Neural cell (in vitro differentiated cells): ENCODE measurements at regions not wholly inside any gene's neighbourhood (a gene's known extent, or its start where the extent isn't known, plus 50 kb on each side); places are given as distances from the start of the nearest gene placed in this dataset.

Experiments used
- H2AFZ ChIP-seq: fragments of 200-600, 300-800 bp; sonication (generic), shearing (Covaris generic); 2 replicates; pipeline ENCODE4 v1.6.0; 2014; ENCODE audit warnings: low read depth, mild to moderate bottlenecking, antibody characterized with exemption, low read length, moderate library complexity
- H3F3A ChIP-seq: fragments of 200-600 bp; shearing (Covaris generic); 2 replicates; pipeline ENCODE4 v1.6.1; 2016; ENCODE audit warnings: mild to moderate bottlenecking, moderate library complexity, mixed read lengths, antibody characterized with exemption, low read length; ENCODE audit not compliant: insufficient read depth, poor library complexity, severe bottlenecking
- H3K27ac ChIP-seq: fragments of 200-600, 300-800 bp; sonication (generic), shearing (Covaris generic); 2 replicates; pipeline ENCODE4 v1.5.1; 2014; ENCODE audit warnings: mild to moderate bottlenecking, low read length, moderate library complexity
- H3K27me3 ChIP-seq: fragments of 300-800, 200-600 bp; sonication (generic), shearing (Covaris generic); 2 replicates; pipeline ENCODE4 v1.6.0; 2014; ENCODE audit warnings: mild to moderate bottlenecking, low read depth, low read length, moderate library complexity; ENCODE audit not compliant: insufficient read depth
- H3K36me3 ChIP-seq: fragments of 300-800, 200-600 bp; sonication (generic), shearing (Covaris generic); 2 replicates; pipeline ENCODE4 v1.5.1; 2014; ENCODE audit warnings: mild to moderate bottlenecking, antibody characterized with exemption, low read length, moderate library complexity; ENCODE audit not compliant: insufficient read depth
- H3K4me2 ChIP-seq: fragments of 300-800, 200-600 bp; sonication (generic), shearing (Covaris generic); 2 replicates; pipeline ENCODE4 v1.6.0; 2014; ENCODE audit warnings: mild to moderate bottlenecking, low read length
- H3K4me3 ChIP-seq: fragments of 300-800, 200-600 bp; sonication (generic), shearing (Covaris generic); 2 replicates; pipeline ENCODE4 v1.5.1; 2014; ENCODE audit warnings: mild to moderate bottlenecking, low read length, moderate library complexity
- H3K79me2 ChIP-seq: fragments of 200-600 bp; shearing (Covaris generic); replicated peaks from 2 replicates; pipeline ENCODE4 v1.6.0; 2014; ENCODE audit warnings: mild to moderate bottlenecking, low read length, moderate library complexity; ENCODE audit not compliant: insufficient read depth
- H3K9ac ChIP-seq: fragments of 300-800, 200-600 bp; sonication (generic), shearing (Covaris generic); 2 replicates; pipeline ENCODE4 v1.6.1; 2016; ENCODE audit warnings: mild to moderate bottlenecking, low read length, mixed read lengths
- H3K9me2 ChIP-seq: fragments of 200-600 bp; shearing (Covaris generic); 2 replicates; pipeline ENCODE4 v1.6.1; 2016; ENCODE audit warnings: mild to moderate bottlenecking, low read length, mixed read lengths; ENCODE audit not compliant: insufficient read depth
- H3K9me3 ChIP-seq: fragments of 200-600, 300-800 bp; sonication (generic), shearing (Covaris generic); 2 replicates; pipeline ENCODE4 v1.6.1; 2016; ENCODE audit warnings: mild to moderate bottlenecking, mixed run types, low read length, moderate library complexity, mixed read lengths
- H4K20me1 ChIP-seq: fragments of 200-600 bp; shearing (Covaris generic); 2 replicates; pipeline ENCODE4 v1.6.1; 2016; ENCODE audit warnings: mild to moderate bottlenecking, mixed run types; ENCODE audit not compliant: insufficient read depth
- CTCF ChIP-seq: fragments of 450-650 bp; IDR thresholded peaks from 2 replicates; pipeline ENCODE4 v1.5.1; 2014; ENCODE audit warnings: antibody characterized with exemption, mild to moderate bottlenecking, moderate library complexity; ENCODE audit not compliant: poor library complexity, severe bottlenecking
- EP300 ChIP-seq: fragments of 450-650 bp; conservative IDR thresholded peaks from 2 replicates; pipeline ENCODE4 v1.6.1; 2014; ENCODE audit warnings: antibody characterized with exemption, mild to moderate bottlenecking, moderate library complexity; ENCODE audit not compliant: poor library complexity, severe bottlenecking
- EZH2 ChIP-seq: fragments of 200-600, 300-800 bp; shearing (Covaris generic), sonication (generic); IDR thresholded peaks from 2 replicates; pipeline ENCODE4 v1.6.1; 2014; ENCODE audit warnings: antibody characterized with exemption, low read length, borderline replicate concordance, mild to moderate bottlenecking; ENCODE audit not compliant: insufficient read depth, poor library complexity, severe bottlenecking
- MXI1 ChIP-seq: fragments of 450-650 bp; conservative IDR thresholded peaks from 2 replicates; pipeline ENCODE4 v1.6.1; 2014; ENCODE audit warnings: antibody characterized with exemption, mild to moderate bottlenecking; ENCODE audit not compliant: poor library complexity, severe bottlenecking
- POLR2AphosphoS5 ChIP-seq: IDR thresholded peaks from 2 replicates; pipeline ENCODE4 v1.6.1; 2012
- RAD21 ChIP-seq: fragments of 450-650 bp; conservative IDR thresholded peaks from 2 replicates; pipeline ENCODE4 v1.6.1; 2014; ENCODE audit warnings: antibody characterized with exemption, mild to moderate bottlenecking, moderate library complexity
- REST ChIP-seq: IDR thresholded peaks from 2 replicates; pipeline ENCODE4 v1.6.1; 2012; ENCODE audit warnings: borderline replicate concordance
- SMC3 ChIP-seq: fragments of 450-650 bp; conservative IDR thresholded peaks from 2 replicates; pipeline ENCODE4 v1.6.1; 2014; ENCODE audit warnings: antibody characterized with exemption, mild to moderate bottlenecking, moderate library complexity; ENCODE audit not compliant: poor library complexity
- TAF1 ChIP-seq: IDR thresholded peaks from 2 replicates; pipeline ENCODE4 v1.6.1; 2012; ENCODE audit warnings: low read depth

DNA sequence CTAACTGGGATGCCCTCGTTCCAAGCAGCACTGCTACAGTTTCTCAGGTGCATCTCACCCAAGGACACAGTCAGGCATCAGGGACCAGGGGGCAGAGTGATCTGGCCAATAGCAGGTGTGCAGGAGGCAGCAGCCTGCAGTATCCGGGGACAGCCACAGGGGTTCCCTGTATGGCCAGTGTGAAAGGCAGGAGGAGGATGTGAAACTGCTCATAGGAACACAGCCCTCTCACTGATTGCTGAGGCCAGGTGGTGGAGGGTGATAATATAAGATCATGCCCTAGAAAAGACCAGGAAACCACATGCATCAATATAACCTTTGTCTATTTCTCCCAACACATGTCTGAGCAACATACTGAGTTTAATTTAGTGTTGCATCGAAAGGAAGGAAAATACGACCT is 112.7 kb upstream of the TACR1 start:
- H3K27ac ChIP-seq = no peak overlapping the region
- H3K79me2 ChIP-seq = no peaks in the 10 kb centered on the region
- H4K20me1 ChIP-seq = no peaks in the 10 kb centered on the region
- H3F3A ChIP-seq = no peaks in the 10 kb centered on the region
- H3K4me3 ChIP-seq = no peak overlapping the region
- no peaks in the 10 kb centered on the region for H3K27me3 ChIP-seq
- no peaks in the 10 kb centered on the region for H3K36me3 ChIP-seq
- H2AFZ ChIP-seq = no peak overlapping the region
- no peak overlapping the region for H3K4me2 ChIP-seq
- no peak for TF ChIP-seq CTCF
- no peak for TF ChIP-seq MXI1
- no peak for TF ChIP-seq EZH2
- no peak for TF ChIP-seq REST
- TF ChIP-seq TAF1 = no peak
- TF ChIP-seq POLR2AphosphoS5 = no peak
- TF ChIP-seq SMC3 = no peak
- TF ChIP-seq EP300 = no peak
- TF ChIP-seq RAD21 = no peak
- H3K9me2 ChIP-seq = no peaks in the 10 kb centered on the region
- H3K9ac ChIP-seq = no peak overlapping the region
- H3K9me3 ChIP-seq = no peaks in the 10 kb centered on the region

DNA sequence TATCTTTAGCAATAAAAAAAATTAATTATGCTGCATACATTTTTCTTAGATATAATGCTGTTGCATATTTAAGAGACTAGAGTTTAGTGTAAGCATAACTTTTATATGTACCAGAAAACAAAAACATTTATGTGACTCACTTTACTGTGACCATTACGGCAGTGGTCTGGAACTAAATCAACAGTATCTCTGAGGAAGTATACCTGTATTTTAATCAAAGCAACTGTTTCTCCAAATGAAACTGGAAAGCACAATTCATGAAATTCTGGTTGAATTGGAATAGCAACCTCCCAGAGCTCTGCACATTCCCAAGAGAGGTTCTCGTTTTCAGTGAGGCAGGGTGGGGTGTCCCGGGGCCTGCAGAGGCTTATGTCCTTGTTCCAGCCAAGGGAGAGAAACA is 112.2 kb upstream of the TACR1 start:
- Histone ChIP-seq H3K36me3 (no peaks in the 10 kb centered on the region), H3K27ac (no peak overlapping the region), H3F3A (no peaks in the 10 kb centered on the region), H3K4me2 (no peak overlapping the region), H4K20me1 (no peaks in the 10 kb centered on the region), H3K79me2 (no peaks in the 10 kb centered on the region), H3K27me3 (no peaks in the 10 kb centered on the region), H3K9me2 (no peaks in the 10 kb centered on the region), H3K9ac (no peak overlapping the region), H3K9me3 (no peaks in the 10 kb centered on the region), H2AFZ (no peak overlapping the region), H3K4me3 (no peak overlapping the region)
- TF ChIP-seq TAF1 = no peak
- no peak for TF ChIP-seq CTCF
